Hypothalamus (tissue), 51 donors: ENCODE measurements at regions not wholly inside any gene's neighbourhood (a gene's known extent, or its start where the extent isn't known, plus 50 kb on each side); places are given as distances from the start of the nearest gene placed in this dataset.

Experiments used
- DNase-seq, 51 donors: peaks; one replicate each; lab custom pipeline; 2025; lab: John Stamatoyannopoulos, UW

DNA sequence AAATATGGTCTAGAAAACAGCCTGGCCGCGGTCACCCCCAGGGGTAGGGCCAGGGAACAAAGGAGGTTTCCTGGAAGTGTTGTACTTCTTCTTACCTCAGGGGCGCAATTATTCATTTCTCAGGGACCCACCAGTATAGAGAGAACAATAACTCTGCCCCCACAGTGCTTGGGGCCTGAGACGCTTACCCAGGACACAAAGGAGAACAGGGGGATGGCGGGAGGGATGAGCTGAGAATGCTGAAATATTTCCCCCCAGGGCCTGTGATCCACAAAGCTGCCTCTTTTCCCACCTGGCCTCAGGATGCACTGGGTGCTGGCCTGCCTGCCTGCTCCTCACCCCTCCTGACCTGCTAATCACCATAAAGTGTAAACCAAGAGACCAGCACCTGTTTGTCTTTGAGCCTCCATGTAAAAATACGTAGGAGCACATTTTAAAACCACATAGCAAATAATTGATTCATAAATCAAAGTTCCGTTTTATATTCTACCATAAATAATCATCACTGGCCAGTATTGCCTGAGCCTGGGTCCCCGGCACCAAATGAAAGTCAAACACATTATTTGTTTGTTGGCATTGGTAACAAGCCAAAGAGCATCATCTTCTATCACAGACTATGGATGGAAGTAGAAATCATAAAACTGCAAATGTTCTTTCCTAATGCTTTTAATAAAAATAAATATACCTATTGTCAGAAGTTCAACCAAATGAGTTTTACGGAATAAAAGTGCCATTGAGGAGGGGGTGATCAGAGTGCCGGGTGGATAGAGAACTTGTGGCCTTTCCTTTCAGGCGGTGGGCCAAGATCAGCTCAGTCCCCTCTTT, 67.3 kb upstream of the RMDN2 start:
- DNase-seq, result no peak

DNA sequence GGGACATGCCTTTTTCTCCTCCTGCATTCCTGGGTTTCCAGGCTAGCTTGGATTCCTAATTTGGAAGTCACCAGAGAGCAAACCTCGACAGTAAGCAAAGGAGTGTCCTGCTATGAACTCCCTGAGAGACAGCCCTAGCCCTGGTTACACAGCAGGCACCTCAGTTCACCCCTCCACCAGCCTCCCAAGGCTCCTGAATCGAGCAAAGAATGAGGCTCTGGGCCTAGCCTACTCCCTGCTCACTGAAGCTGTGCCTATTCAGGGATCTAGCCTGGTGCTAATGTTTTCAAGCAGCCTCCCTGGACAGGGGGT, 66.7 kb upstream of the RMDN2 start:
- no peak for DNase-seq

DNA sequence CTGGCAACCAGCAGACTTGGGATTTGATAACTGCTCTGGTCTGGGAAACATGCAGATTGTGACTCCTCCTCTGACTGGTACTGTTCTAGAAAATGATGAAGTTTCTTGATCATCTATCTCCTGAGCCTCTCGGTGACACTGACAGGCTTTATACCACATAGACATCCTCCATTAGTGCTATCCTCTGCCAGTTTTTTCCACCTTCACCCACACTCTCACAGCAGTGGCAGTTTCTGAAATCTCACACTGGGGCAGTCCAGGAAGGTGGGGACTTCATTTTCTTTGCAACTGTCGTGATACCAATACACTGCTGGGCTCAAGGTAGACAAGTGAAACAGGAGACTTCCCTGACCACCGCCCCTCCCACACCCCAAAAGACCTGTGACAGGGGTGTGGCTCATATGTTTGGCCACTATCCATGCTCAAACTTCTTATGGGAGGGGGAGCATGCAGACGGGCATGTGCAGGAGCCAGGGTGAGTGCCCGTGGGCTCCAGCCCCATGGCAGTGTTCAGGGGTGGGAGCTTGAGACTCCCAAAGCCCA, 66.3 kb upstream of the RMDN2 start:
- DNase-seq, result no peak

DNA sequence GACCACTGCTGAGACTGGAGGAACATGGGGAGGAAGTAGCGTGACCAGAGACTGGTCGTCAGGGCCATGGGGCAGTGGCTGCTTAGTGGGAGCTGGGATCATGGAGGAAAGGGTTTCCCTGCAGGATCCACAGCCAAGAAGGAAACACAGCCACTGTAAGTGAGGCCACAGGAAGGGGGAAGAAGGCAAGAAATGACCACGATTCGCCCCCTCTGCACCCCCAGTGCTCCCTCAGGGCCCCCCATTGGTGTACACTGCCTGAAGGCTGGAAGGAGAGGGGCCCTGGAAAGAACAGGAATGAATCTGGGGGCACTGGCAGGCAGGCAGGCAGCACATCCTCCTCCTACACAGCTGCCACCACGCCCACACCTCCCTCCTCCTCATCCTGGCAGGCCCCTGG, 62.5 kb upstream of the RMDN2 start:
- no peak for DNase-seq

DNA sequence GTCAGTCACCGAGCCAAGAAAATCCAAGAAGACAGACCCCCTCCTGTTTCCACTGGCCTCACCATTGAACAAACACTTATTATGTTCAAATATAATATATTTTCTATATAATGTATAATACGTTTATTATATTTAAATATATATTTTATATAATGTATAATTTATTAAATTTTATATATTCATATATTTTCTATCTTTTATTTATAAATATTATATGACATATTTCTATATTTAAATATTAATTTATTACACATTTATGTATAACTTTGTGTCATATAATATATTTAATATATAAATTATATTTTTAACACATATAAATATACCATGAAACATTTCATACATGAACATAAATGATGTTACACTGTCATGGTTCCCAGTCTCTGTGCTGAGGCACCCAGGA, 60.9 kb upstream of the RMDN2 start:
- DNase-seq, result no peak

DNA sequence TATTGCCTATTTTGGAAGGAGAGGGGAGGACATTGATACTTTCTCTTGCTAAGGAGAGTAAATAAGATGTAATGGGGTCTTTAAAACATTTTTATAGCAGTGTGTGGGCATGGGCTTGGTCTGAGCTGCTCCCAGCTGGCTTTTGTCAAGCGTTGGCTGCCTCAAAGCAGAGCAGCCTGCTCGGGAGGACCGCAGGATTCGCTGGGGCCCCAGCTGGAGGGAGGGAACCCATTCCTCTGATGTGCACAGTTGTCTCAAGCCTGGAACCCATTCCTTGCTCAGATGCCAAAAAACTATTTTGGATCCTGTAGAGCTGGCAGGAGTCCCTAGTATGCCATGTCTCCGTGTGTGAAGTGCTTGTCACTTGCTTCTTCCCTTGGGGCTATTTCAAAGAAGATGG, 59.4 kb upstream of the RMDN2 start:
- DNase-seq, result no peak

DNA sequence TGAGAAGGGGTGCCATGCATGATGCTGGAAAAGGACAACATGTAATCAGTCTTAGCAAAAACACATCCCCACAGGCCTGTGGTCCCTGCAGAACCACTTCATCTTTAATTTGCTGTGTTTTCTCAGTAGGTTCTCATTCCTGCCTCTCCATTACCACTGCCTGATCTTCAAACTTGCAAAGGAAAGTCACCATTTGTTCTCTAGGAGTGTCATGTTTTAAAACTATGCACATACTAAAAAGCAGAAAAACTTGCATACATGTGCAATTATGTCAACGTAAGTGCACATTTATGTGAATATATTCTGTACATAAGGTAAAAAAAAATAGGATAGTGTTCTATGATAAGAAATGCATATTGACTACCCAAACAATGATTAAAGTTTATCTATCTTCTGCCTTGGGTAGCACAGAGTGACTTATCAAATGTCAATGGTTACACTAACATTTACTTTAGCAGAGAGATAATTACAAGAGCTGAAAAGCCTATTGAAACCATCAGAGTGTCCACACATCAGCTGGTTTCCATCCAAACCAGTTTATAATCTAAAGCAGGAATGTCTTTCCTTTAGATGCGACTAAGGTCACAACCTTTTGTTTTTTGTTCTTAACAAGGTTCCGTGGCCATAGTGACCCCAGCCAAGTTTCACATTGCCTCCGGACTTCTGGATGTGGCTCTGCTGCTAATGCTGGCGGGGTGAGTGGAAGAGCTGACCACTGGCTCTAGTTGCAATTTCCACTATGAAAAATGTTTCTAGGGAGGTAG, 58.7 kb upstream of the RMDN2 start:
- no peak for DNase-seq

DNA sequence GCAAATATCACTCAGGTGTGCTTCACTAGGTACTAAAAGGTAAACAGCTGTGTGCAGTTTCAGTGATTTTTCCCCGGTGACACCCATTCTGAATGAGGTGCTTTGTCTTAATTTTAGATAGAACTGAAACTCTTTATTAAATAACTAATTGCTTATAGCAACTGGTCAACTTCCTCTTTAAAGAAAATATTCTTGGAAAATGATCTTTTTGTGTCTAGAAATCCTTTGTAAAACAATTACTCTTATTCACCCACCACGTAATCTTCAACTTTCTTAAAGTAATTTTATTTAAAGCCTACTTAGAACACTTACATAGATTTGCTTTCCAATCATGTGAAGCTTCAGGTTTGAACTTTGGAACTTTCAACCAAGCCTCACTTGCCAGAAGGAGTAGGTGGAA, 57.9 kb upstream of the RMDN2 start:
- no peak for DNase-seq

DNA sequence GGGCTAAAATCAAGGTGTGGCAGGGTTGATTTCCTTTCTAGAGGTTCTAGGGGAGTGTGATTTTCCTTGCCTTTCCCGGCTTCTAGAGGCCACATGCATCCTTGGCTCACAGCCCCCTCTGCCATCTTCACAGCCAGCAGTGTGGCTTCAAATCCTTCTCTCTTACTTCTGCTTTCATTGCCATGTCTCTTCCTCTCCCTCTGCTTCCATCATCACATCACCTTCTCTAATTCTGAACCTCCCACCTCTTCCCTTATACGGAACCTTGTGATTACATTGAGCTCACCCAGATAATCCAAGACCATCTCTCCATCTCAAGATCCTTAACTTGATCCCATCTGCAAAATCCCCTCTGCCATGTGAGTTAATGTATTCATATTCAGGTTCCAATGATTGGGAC, 56.2 kb upstream of the RMDN2 start:
- no peak for DNase-seq

DNA sequence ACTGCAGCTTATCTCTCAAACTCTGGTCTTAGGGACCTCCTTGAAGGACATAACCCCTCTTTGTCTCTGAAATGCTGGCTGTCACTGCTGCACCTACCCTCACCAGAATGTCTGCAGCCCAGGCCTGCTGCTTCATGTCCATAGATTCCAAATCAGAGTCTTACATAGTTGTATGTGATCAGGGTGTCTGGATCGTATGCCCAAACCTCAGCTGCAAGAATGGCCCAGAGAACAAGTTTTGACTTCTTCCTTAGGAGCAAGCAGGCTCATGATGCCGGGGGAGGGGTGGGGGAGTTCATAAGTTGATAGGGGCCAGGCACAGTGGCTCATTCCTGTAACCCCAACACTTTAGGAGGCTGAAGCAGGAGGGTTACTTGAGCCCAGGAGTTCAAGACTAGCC, 55.8 kb upstream of the RMDN2 start:
- DNase-seq, result no peak

DNA sequence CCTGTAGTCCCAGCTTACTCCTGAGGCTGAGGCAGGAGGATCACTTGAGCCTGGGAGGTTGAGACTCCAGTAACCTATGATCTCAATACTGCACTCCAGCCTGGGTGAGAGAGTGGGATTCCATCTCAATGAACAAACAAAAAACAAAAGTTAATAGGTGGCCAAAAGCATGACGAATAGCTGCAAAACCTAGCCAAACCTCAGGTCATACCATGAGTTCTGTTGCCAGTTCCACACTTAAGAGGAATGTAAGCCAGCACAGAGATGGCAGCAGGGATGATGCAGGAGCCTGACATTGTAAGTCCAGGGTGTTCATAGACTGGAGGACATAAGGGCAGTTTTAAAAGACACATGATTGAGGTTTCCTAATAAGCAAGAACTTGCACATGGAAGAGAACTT, 55.3 kb upstream of the RMDN2 start:
- no peak for DNase-seq

DNA sequence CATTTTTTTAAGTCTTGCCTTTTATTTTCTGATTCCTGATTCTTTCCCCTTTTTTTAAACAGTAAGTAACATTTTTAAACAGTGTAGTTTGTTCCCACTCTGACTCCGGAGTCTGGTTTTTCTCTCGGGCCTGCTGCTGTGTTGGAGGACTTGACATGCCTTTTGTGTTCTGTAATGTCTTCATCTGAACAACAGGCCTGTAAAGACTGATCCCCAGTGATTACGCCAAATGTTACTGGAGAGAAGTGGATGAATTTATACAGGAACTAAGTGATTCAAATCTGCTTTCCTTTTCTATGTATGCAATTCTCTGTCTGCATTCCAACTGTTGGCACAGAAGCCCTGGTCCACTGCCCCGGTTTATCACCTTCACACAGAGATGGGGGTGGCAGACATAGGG, 54.3 kb upstream of the RMDN2 start:
- DNase-seq, result no peak

DNA sequence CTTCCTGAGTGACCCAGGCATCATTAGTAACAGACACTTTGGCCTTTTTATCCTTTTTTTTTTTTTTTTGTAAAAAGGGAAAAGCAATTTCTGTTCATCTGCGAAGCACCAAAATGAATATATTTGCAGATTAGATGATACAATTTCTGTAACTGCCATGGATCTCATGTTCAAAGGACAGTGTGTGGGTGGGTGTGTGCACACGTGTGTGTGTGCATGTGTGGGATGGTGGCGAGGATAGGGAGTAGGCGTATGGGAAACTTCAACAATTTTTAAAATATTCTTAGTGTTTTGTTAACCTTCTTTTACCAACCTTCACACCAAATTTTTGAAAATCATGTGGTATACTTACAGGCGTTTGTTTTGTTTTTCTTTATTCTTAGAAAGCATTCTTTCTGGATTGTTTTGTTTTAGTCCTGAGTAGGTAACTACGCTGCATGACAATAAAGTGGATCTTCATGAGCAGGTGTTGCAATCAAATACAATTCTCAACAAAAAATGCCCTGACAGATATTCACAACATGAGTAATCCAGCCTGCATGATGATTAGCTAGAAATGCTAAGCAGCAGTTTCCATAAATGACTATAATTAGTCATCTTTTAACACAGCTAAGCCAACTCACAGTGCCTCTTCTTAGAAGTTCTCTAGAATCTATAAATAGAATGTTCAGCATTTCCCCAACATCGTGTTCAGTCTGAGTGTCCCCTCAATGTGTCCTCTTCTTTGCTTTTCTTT, 53.5 kb upstream of the RMDN2 start:
- peak in 1 of 51 donors; percentile 55 for DNase-seq

DNA sequence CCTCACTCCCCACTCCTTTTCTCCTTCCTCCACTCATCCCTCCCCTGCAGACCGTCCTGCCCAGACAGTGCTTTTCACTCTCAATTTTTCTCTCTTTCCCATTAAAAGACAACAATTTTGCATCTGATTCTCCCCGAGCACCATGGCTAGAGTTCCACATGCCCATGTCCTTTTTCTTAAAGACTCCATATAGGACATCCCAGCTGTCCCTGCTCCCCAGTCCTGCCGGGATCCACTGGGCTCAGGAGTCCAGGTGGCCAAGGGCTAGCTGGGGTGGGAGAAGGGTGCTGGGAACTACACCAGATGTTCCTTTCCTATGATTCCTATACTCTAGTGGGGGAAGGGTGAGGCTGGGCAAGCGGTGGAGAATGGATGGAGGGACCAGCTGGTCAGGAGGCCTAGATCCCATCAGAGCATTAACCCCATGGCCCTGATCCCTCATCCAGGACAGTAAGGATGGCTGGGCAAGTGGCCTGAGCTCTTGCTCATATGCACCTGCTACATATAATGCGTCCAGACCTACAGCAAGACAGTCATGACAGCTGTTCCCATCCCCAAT, 52.8 kb upstream of the RMDN2 start:
- DNase-seq, result no peak

DNA sequence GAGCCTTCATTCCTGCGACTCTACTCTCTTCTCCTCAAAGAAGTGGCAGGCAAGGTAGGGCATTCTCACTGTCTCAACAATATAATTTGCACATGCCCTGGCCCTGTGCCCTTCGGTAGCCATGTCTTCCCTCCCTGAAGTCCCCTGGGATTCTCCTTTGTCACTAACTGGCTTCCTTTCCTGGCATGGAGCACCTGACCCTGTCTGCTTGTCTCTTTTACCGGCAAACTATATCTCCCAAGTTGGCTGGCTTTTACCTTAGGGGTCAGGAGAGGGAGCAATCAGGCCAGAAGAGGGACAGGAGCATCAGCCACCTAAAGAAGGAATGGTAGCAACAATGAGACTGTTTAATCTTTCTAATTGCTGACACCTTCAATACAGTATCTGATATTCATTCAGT, 51.9 kb upstream of the RMDN2 start:
- DNase-seq, result no peak

DNA sequence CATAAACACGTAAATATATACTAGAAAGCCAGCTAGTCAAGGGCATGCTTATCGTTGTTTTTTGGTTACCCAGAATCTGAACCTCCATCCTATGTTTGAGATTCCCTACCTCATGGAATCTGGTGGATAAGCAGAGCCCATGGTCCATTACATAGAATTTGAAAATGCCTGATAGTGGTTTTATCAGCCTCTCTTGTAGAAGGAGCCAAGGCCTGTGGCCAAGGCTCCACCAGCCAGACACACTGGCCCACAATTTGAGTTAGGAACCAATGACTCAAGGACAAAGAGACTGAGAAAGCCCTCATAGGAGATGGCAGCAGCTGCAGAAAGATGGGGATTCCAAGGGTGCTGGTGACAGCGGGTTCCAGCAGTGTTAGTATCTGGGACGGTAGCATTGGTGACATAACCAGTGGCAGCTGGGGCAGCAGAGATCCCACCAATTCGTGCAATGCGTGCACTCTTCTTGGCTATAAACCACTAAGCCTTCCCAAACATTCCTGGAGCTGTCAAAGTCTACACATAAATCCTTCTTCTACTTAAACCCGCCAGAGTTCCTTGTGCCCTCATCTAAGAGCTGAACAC, 51.2 kb upstream of the RMDN2 start:
- DNase-seq, result no peak

DNA sequence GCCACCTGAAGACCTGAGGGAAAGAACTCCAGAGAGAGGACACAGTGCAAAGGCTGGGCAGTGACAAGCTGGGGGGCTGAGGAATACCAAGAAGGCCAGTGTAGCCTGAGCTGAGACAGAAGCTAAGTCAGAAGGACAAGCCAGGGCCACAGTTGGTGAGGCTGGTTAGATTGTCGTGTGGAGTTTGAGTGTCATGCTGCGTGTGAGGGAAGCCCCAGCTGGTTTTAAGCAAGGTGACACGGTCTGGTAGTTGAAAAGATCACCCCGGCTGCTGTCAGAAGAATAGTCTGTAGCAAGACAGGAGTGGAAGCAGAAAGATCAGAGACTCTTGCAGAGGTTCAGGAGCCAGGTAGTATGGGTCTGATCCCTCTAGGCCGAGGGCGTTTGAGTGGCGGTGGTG, 50.6 kb upstream of the RMDN2 start:
- no peak for DNase-seq
